C1 segment of cervical spinal cord (tissue), 14 donors: ENCODE measurements at regions not wholly inside any gene's neighbourhood (a gene's known extent, or its start where the extent isn't known, plus 50 kb on each side); places are given as distances from the start of the nearest gene placed in this dataset.
A peak's percentile ranks its signal among the peaks of the same experiment; 100 is the strongest.

Experiments
- DNase-seq, 14 donors: peaks; one replicate each; lab custom pipeline; 2025; lab: John Stamatoyannopoulos, UW

- no peak for DNase-seq
Measured at GRCh38 chr2:198417836-198418235, 613.4 kb downstream of the PLCL1 start.

DNA sequence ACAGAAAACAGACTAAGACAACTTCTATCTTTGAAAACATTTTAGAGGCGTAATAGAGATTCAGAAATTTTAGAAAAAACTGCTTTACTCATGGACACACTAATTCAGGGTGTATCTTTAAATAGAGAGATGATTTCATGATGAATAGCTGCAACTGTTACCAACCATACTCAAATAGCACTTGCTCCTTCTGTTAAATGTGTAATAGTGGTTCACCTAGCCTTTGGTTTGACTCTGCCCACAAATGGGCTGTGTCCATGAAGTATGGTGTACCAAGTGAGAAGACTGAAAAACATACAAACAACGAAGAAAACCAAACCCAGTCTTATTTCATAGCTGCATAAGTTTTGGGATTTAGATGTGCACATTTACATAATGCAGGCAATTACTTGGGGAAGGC lies 610.6 kb downstream of the PLCL1 start:
- DNase-seq: no peak

DNA sequence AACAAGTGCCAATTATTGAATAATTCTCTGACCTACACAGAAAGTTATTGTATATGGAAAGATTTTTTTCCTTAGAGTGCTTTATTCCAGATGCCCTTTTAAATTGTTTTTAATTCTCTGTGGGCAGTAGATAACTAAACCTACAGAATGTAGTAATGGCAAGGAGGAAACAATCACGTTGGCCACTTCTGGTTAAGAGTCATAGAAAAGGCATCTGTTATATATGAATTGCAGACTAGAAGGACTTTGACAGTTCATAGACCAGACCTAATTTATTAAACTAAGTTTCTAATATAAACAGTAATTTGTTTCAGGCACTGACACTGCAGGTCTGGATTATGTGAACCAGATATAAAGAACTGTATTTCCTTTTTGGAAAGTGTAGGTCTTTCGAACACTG lies 607.5 kb downstream of the PLCL1 start:
- DNase-seq: no peak

DNA sequence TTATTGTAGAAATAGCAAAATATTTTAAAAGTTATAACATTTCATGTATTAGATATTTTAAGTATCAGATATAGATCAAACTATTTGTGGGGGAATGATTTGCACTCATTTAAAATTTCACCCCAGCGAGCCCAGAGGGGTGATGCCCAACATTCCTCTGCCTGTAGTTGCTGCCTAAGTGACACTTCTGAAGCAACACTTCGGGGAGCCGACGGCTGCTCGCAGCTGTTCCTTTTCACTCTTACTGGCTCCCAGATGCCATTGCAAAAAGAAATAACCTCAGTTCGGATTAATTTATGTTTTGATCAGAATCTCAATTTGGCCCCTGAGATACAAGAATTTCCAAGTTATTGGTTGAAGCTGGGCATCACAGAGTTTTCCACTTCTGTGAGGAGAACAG lies 603.8 kb downstream of the PLCL1 start:
- DNase-seq: no peak

DNA sequence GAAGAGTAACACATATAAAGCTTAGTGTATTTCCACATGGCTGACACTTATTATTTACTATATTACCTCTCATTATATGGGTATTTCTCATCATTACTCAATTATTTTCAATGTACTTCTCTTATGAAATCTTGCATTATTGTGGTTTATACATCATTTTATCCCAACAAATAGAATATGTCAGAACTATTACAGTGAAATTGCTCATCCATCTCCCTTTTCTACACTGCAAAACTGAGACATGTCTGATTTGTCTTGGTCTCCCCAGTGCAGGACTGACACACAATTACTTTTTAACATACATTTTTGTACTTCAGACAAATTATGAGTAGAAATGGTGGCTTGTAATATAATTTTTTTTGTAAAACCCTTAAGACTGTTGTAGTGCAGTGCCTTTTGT lies 600.9 kb downstream of the PLCL1 start:
- no peak for DNase-seq

GRCh38 chr2:198401644-198402043 lies 597.3 kb downstream of the PLCL1 start:
- no peak for DNase-seq

DNA sequence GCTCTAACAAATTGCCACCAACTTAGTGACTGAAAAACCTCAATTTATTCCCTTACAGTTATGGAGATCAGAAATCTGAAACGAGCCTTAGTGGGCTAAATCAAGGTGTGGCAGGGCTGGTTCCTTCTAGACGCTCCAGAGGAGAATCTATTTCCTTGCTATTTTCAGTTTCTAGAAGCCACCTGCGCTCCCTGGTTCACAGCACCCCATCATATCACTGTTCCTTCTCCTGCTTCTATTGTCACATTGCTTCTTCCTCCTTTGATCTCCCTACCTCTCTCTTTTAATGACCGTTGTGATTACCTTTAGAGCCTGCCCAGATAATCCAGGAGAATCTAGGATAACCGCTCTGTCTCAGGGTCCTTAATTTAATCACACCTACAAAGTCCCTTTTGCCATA lies 596.6 kb downstream of the PLCL1 start:
- DNase-seq: no peak

GRCh38 chr2:198394208-198394607 lies 589.8 kb downstream of the PLCL1 start:
- DNase-seq: no peak

DNA sequence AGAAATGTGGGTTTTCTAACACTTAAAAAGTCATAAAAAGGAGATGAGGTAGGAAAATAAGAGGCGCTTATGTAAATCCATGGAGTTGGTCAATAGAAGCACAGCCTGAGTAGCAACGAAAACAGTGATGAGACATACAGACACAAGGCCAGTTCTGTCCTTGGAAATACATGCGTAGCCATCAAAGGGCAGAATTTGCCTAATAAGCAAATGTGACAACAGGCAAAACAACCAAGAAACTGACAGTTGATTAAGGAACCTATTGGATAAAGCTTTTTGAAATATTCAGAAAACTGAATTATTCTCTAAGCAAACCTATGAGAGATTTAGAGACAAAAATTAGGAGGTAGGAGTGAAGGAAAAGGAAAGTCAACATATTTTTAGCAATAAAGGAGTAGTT lies 586.3 kb downstream of the PLCL1 start:
- no peak for DNase-seq

DNA sequence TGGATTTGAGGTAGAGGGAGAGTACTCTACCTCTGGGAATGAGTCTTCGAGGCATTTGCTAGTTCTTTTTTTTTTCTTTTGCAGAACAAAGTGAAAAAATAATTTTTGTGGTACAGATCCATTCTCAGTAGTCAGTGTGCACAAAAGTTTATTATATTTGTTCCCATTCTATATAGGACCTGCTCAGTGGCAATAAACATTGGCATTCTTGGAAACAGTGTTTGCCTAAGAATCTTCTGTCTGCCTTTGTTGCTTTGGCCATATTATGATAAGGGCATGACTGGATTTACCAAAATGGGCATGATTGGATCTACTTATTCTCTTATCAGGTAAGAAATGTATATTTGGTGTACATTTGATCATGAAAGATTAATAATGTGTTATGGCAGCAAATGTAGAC lies 583.3 kb downstream of the PLCL1 start:
- no peak for DNase-seq

- DNase-seq: no peak
Measured at GRCh38 chr2:198385856-198386255, 581.5 kb downstream of the PLCL1 start.

GRCh38 chr2:198385326-198385725 lies 580.9 kb downstream of the PLCL1 start:
- no peak for DNase-seq

GRCh38 chr2:198383392-198383791 lies 579.0 kb downstream of the PLCL1 start:
- DNase-seq: no peak

DNA sequence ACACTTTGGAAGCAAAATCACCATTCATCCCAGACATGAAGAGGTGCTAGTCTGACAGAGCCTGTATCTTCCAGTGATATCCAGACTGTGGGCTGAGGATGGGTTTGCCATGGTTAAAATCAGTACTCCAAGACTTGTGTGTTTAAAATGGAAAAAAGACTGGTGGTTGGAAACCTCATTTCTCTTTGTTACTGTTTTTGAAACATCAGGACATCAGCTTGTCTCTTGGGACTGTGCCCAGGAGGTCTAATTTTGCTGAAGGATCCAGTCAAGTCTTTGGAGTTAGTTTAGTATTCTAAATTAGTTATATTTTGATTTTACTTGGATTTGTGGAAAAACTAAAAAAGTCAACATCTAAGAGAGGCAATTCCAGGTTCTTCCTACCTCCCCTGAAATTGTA lies 578.4 kb downstream of the PLCL1 start:
- no peak for DNase-seq

GRCh38 chr2:198376677-198377076 lies 572.3 kb downstream of the PLCL1 start:
- no peak for DNase-seq

DNA sequence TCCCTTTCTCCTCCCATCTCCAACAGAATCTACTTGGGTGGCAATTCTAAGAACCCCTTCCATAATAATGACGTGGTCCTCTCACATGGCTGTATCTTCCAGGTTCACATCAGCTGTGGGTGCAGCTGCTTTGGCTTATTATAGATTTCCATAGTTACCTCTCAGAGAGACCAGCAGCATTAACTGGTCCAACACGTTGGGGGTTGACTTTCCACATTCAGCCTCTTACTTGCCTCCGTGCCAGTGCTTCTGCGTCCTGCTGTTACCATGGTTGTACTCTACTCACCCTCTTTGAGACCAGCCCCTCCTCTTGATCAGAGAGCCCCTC lies 570.7 kb downstream of the PLCL1 start:
- DNase-seq: no peak

DNA sequence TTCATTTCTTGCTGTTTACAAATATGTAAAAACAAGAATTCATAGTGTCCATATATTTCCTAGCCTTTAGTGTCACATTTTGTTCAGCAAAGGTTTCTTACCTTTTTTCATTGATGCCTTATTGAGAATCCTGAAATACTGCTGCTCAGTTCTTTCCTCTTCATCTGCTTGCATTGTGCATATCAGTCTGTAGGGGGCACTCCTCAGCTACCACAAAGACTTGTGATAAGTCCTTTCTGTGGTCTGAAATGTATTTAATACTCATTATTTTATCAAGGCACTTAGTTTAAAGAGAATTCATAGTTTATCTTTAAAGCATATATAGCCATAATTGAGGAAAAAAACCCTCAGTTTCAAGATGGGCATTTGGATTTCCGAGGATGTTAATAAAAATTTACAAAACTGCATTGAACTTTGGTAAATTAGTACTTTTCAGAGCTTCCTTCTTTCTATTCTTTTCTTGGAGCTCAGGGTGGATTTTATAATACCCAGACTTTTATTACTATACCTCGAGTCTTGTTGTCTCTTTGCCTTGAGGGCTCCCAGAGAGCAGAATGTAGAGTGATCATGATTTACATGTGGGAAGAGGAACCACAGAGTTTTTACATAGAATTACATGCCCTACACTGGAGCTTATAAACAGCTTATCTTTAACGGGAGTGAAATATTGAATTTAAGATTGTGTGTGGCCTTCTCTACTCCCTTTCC lies 570.1 kb downstream of the PLCL1 start:
- no peak for DNase-seq

- no peak for DNase-seq
Measured at GRCh38 chr2:198371921-198372543, 567.6 kb downstream of the PLCL1 start.

GRCh38 chr2:198371329-198371728 lies 566.9 kb downstream of the PLCL1 start:
- no peak for DNase-seq

- no peak for DNase-seq
Measured at GRCh38 chr2:198368089-198368488, 563.7 kb downstream of the PLCL1 start.

DNA sequence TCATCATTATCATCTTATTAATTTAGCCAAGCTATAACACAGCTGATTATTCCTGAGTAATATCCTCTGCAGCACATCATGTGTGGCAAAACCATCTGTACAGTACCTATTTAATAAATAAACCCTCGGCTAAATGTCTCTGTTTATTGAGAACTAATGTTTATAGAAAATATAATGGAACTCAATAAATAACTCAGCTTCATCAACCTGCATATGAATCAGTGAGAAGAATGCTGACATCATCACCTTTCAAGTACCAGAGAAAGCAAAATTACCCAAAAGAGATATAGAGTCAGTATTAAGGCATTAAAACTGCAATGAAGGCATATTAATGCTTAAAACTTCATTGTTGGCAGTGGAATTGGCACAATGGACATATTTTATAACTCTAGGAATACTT lies 558.3 kb downstream of the PLCL1 start:
- no peak for DNase-seq

GRCh38 chr2:198359308-198359707 lies 554.9 kb downstream of the PLCL1 start:
- DNase-seq: no peak

- DNase-seq: no peak
Measured at GRCh38 chr2:198356157-198356556, 551.8 kb downstream of the PLCL1 start.

GRCh38 chr2:198351647-198352046 lies 547.3 kb downstream of the PLCL1 start:
- DNase-seq: peak in 3 of 14 donors; percentile 1 to 3 (median 1)
